ENCODE measurements at regions not wholly inside any gene's neighbourhood (a gene's known extent, or its start where the extent isn't known, plus 50 kb on each side); places are given as distances from the start of the nearest gene placed in this dataset.

DNA sequence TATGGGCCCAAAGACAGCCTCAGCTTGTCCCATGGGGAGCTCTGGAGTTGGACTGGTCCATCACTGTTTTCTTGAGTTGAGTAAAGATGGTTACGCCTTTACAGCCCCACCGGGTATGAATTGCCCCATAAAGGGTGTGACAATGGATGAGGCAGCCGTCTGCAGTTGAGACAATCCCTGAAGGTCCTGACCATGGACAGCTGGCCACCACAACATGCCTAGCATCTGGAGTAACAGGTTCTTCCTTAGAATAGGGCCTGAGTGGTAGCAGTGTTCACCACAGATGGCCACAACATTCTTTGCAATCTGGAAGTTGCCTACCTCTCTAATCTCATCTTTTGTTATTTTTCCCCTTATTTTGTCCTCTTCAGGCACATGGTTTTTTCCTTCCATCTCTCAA is 51.5 kb upstream of the HS3ST2 start:
- Histone ChIP-seq H2AFZ (ENCODE audit: low read depth, low read length) (no peak overlapping the region), H3K27ac (ENCODE audit: insufficient read depth, low read depth, low read length) (no peak overlapping the region), H4K20me1 (replicated peaks; ENCODE audit: control insufficient read depth, extremely low read depth, insufficient read depth, low read length) (no peaks in the 10 kb centered on the region), H3K36me3 (ENCODE audit: control insufficient read depth in 2 of 2, extremely low read depth in 1 of 2, insufficient read depth in 2 of 2, low read length in 2 of 2) (no peaks in the 10 kb centered on the region), H3K9me3 (replicated peaks; ENCODE audit: control insufficient read depth, insufficient read depth, low read length) (no peaks in the 10 kb centered on the region), H3K4me2 (ENCODE audit: insufficient read depth, low read length) (no peak overlapping the region), H3K4me1 (ENCODE audit: control insufficient read depth, extremely low read depth, insufficient read depth, low read length) (no peaks in the 10 kb centered on the region), H3K79me2 (ENCODE audit: control insufficient read depth, insufficient read depth, low read length) (no peaks in the 10 kb centered on the region), H3K27me3 (ENCODE audit: control insufficient read depth in 2 of 2, insufficient read depth in 2 of 2, low read length in 2 of 2) (no peaks in the 10 kb centered on the region), H3K4me3 (replicated peaks in 1 of 3; ENCODE audit: insufficient read depth in 1 of 3, low read depth in 1 of 3, low read length in 3 of 3) (no peak overlapping the region), H3K9me1 (replicated peaks; ENCODE audit: control insufficient read depth, extremely low read depth, insufficient read depth, low read length) (no peaks in the 10 kb centered on the region), H3K9ac (replicated peaks; ENCODE audit: extremely low read depth, insufficient read depth, low read length) (no peak overlapping the region)
- DNase-seq (ENCODE audit: low read depth, low spot score) (no peak), FAIRE-seq (no peak)
- dilution Hi-C loops (cut with MboI; ENCODE audit: extremely low pct_ligation_motif_present, low sequenced_read_pairs), result no loop called here
- ChIA-PET CTCF (no interaction called here), POLR2A (no interaction called here)
- intact Hi-C loops (cut with micrococcal nuclease), result no loop called here
- TF ChIP-seq JUN (IDR thresholded peaks at IDR 0.05; ENCODE audit: borderline replicate concordance, insufficient read depth, insufficient read length, low read depth) (no peak), GATA2 (IDR thresholded peaks at IDR 0.05; ENCODE audit: insufficient read depth, insufficient read length, low read depth, low read length) (no peak), EZH2 (IDR thresholded peaks at IDR 0.05; ENCODE audit: borderline replicate concordance, low read depth, low read length, severe bottlenecking) (no peak)
- BruUV-seq (replicated peaks), result no TSS peak

DNA sequence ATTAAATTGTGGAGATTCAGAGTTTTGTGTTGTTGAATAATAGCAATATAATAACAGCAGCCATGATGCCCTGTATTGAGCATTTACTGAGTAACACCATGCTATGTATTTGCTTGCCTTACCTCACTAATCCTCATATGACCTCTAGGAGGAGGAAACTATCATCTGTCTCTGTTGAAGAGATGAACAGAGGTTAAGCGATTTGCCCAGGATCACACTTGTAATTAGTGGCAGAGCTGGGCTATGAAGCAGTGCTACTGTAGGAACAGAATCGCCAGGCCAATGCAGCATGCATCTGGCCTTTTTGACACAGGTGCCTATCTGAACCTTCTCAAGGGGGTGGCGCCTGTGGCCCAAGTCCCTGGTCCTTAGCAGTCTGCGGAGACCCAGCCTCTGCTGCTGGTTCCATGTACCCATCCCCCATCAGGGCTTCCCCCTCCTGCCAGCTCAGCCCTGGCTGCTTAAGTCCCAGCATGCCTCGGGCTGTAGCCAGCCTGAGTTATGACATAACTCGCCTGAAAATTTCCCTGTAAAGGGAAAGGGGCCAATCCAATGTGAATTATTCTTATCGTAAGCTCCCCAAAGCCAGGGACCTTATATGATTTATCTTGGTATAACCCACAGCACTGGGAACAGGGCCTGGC is 50.4 kb upstream of the HS3ST2 start:
- no peaks in the 10 kb centered on the region for H3K9me1 ChIP-seq (replicated peaks; ENCODE audit: control insufficient read depth, extremely low read depth, insufficient read depth, low read length)
- no peaks in the 10 kb centered on the region for H3K79me2 ChIP-seq (ENCODE audit: control insufficient read depth, insufficient read depth, low read length)
- TF ChIP-seq JUN (IDR thresholded peaks at IDR 0.05; ENCODE audit: borderline replicate concordance, insufficient read depth, insufficient read length, low read depth) (no peak), POLR2AphosphoS5 (IDR thresholded peaks at IDR 0.05; ENCODE audit: insufficient read depth, low read depth, low read length) (no peak), EZH2 (IDR thresholded peaks at IDR 0.05; ENCODE audit: borderline replicate concordance, low read depth, low read length, severe bottlenecking) (no peak), FOS (IDR thresholded peaks at IDR 0.05; ENCODE audit: borderline replicate concordance, insufficient read depth, low read length) (no peak), MYC (IDR thresholded peaks at IDR 0.05; ENCODE audit: low read depth, low read length) (no peak), POLR2A (IDR thresholded peaks at IDR 0.05; ENCODE audit: low read depth, low read length) (no peak), GATA2 (IDR thresholded peaks at IDR 0.05; ENCODE audit: insufficient read depth, insufficient read length, low read depth, low read length) (no peak)
- TF ChIP-seq, protein P1, sequence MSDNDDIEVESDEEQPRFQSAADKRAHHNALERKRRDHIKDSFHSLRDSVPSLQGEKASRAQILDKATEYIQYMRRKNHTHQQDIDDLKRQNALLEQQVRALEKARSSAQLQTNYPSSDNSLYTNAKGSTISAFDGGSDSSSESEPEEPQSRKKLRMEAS (IDR thresholded peaks at IDR 0.05; ENCODE audit: insufficient read depth, insufficient read length), result no peak
- TF ChIP-seq, protein P2, sequence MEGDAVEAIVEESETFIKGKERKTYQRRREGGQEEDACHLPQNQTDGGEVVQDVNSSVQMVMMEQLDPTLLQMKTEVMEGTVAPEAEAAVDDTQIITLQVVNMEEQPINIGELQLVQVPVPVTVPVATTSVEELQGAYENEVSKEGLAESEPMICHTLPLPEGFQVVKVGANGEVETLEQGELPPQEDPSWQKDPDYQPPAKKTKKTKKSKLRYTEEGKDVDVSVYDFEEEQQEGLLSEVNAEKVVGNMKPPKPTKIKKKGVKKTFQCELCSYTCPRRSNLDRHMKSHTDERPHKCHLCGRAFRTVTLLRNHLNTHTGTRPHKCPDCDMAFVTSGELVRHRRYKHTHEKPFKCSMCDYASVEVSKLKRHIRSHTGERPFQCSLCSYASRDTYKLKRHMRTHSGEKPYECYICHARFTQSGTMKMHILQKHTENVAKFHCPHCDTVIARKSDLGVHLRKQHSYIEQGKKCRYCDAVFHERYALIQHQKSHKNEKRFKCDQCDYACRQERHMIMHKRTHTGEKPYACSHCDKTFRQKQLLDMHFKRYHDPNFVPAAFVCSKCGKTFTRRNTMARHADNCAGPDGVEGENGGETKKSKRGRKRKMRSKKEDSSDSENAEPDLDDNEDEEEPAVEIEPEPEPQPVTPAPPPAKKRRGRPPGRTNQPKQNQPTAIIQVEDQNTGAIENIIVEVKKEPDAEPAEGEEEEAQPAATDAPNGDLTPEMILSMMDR (IDR thresholded peaks at IDR 0.05; ENCODE audit: extremely low read depth in 1 of 2, insufficient read depth in 1 of 2, low read depth in 1 of 2, low read length in 2 of 2), result no peak
- no peaks in the 10 kb centered on the region for H3K9me3 ChIP-seq (replicated peaks; ENCODE audit: control insufficient read depth, insufficient read depth, low read length)
- FAIRE-seq (no peak), DNase-seq (ENCODE audit: low read depth, low spot score) (no peak)
- H3K27ac ChIP-seq (ENCODE audit: insufficient read depth, low read depth, low read length), result no peak overlapping the region
- ChIA-PET POLR2A (no interaction called here), CTCF (no interaction called here)
- BruUV-seq (replicated peaks), result no TSS peak
- no peaks in the 10 kb centered on the region for H3K4me1 ChIP-seq (ENCODE audit: control insufficient read depth, extremely low read depth, insufficient read depth, low read length)
- no peaks in the 10 kb centered on the region for H4K20me1 ChIP-seq (replicated peaks; ENCODE audit: control insufficient read depth, extremely low read depth, insufficient read depth, low read length)
- H3K4me3 ChIP-seq (replicated peaks in 1 of 3; ENCODE audit: insufficient read depth in 1 of 3, low read depth in 1 of 3, low read length in 3 of 3), result no peak overlapping the region
- H3K27me3 ChIP-seq (ENCODE audit: control insufficient read depth in 2 of 2, insufficient read depth in 2 of 2, low read length in 2 of 2), result no peaks in the 10 kb centered on the region
- H3K4me2 ChIP-seq (ENCODE audit: insufficient read depth, low read length), result no peak overlapping the region
- H2AFZ ChIP-seq (ENCODE audit: low read depth, low read length), result no peak overlapping the region
- dilution Hi-C loops (cut with MboI; ENCODE audit: extremely low pct_ligation_motif_present, low sequenced_read_pairs) (no loop called here), intact Hi-C loops (cut with micrococcal nuclease) (no loop called here)
- no peak overlapping the region for H3K9ac ChIP-seq (replicated peaks; ENCODE audit: extremely low read depth, insufficient read depth, low read length)
- H3K36me3 ChIP-seq (ENCODE audit: control insufficient read depth in 2 of 2, extremely low read depth in 1 of 2, insufficient read depth in 2 of 2, low read length in 2 of 2), result no peaks in the 10 kb centered on the region

Measured in endothelial cell of umbilical vein (primary cell).